Tibial artery (tissue), 4 donors: ENCODE measurements at regions not wholly inside any gene's neighbourhood (a gene's known extent, or its start where the extent isn't known, plus 50 kb on each side); places are given as distances from the start of the nearest gene placed in this dataset.

Experiments used
- DNase-seq, 2 donors: peaks; one replicate each; pipeline ENCODE4 v3.0.0-alpha.2; 2019
- H3K27ac ChIP-seq, 2 donors: fragments of 200-600 bp; sonication (generic) in 1 of 2; 1 replicate in 1 of 2; 2 replicates in 1 of 2; pipeline ENCODE4 v1.5.1; 2018 to 2019; ENCODE audit warnings: mild to moderate bottlenecking in 1 of 2
- H3K27me3 ChIP-seq, 2 donors: fragments of 200-600 bp; sonication (generic) in 1 of 2; one replicate each; pipeline versions ENCODE4 v1.5.1 to v1.6.0; 2016 to 2019
- H3K36me3 ChIP-seq, 3 donors: fragments of 200-600 bp; sonication (generic) in 2 of 3; one replicate each; pipeline ENCODE4 v1.5.1; 2016 to 2019; ENCODE audit warnings: mild to moderate bottlenecking in 2 of 3
- H3K4me1 ChIP-seq, 4 donors: fragments of 200-600 bp; sonication (generic) in 2 of 4; 1 replicate in 3 of 4; 2 replicates in 1 of 4; pipeline ENCODE4 v1.5.1; 2016 to 2019
- H3K4me3 ChIP-seq, 2 donors: fragments of 200-600 bp; sonication (generic) in 1 of 2; 1 replicate in 1 of 2; 2 replicates in 1 of 2; pipeline ENCODE4 v1.5.1; 2018 to 2019; ENCODE audit warnings: mild to moderate bottlenecking in 2 of 2
- H3K9me3 ChIP-seq, 3 donors: fragments of 200-600 bp; sonication (generic) in 1 of 3; one replicate each; pipeline ENCODE4 v1.5.1; 2016 to 2019
- intact Hi-C: fragments of 100-400 bp; cut with DNase I; formaldehyde crosslinking; loops from one replicate; pipeline ENCODE4 v1.15.0; 2023; ENCODE audit warnings: low total_unique reads
- TF ChIP-seq, protein P1 (sequence below), 2 experiments: fragments of 200-600 bp in 1 of 2; fragments of 450-650 bp in 1 of 2; IDR thresholded peaks; one replicate each; pipeline ENCODE4 v1.5.1; 2017 to 2019; ENCODE audit warnings: antibody characterized with exemption in 2 of 2, mild to moderate bottlenecking in 1 of 2, moderate library complexity in 1 of 2

- Histone ChIP-seq H3K27ac (no peak overlapping the region), H3K4me3 (no peak overlapping the region), H3K4me1 (no peaks in the 10 kb centered on the region), H3K9me3 (peaks cover 0 to 6% (median 0%) of the 10 kb centered on the region in 3 donors), H3K27me3 (peaks cover 0 to 66% of the 10 kb centered on the region in 2 donors), H3K36me3 (no peaks in the 10 kb centered on the region)
- TF ChIP-seq, protein P1, sequence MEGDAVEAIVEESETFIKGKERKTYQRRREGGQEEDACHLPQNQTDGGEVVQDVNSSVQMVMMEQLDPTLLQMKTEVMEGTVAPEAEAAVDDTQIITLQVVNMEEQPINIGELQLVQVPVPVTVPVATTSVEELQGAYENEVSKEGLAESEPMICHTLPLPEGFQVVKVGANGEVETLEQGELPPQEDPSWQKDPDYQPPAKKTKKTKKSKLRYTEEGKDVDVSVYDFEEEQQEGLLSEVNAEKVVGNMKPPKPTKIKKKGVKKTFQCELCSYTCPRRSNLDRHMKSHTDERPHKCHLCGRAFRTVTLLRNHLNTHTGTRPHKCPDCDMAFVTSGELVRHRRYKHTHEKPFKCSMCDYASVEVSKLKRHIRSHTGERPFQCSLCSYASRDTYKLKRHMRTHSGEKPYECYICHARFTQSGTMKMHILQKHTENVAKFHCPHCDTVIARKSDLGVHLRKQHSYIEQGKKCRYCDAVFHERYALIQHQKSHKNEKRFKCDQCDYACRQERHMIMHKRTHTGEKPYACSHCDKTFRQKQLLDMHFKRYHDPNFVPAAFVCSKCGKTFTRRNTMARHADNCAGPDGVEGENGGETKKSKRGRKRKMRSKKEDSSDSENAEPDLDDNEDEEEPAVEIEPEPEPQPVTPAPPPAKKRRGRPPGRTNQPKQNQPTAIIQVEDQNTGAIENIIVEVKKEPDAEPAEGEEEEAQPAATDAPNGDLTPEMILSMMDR (IDR thresholded peaks at IDR 0.05): no peak
- DNase-seq: no peak
- intact Hi-C loops: no loop called here
These were observed 206.5 kb upstream of the ZNF184 start for GRCh38 chr6:27679308-27679963.

GRCh38 chr6:27678469-27678868 is 205.6 kb upstream of the ZNF184 start:
- H3K4me3 ChIP-seq: no peak overlapping the region
- H3K27ac ChIP-seq: no peak overlapping the region
- no peaks in the 10 kb centered on the region for H3K36me3 ChIP-seq
- TF ChIP-seq, protein P1 (IDR thresholded peaks at IDR 0.05): no peak
- H3K9me3 ChIP-seq: peaks cover 0 to 6% (median 0%) of the 10 kb centered on the region in 3 donors
- intact Hi-C loops: no loop called here
- peaks cover 0 to 76% of the 10 kb centered on the region in 2 donors for H3K27me3 ChIP-seq
- no peaks in the 10 kb centered on the region for H3K4me1 ChIP-seq
- no peak for DNase-seq

- Histone ChIP-seq H3K27me3 (peaks cover 0 to 66% of the 10 kb centered on the region in 2 donors), H3K4me1 (no peaks in the 10 kb centered on the region), H3K4me3 (no peak overlapping the region), H3K36me3 (no peaks in the 10 kb centered on the region), H3K27ac (no peak overlapping the region), H3K9me3 (no peaks in the 10 kb centered on the region)
- intact Hi-C loops: no loop called here
- DNase-seq: no peak
- TF ChIP-seq, protein P1 (IDR thresholded peaks at IDR 0.05): no peak
These were observed 202.0 kb upstream of the ZNF184 start for GRCh38 chr6:27674882-27675281.

- H3K36me3 ChIP-seq: no peaks in the 10 kb centered on the region
- TF ChIP-seq, protein P1 (IDR thresholded peaks at IDR 0.05): no peak
- H3K4me3 ChIP-seq: no peak overlapping the region
- no peak overlapping the region for H3K27ac ChIP-seq
- intact Hi-C loops: no loop called here
- peaks cover 0 to 4% (median 0%) of the 10 kb centered on the region in 4 donors for H3K4me1 ChIP-seq
- H3K27me3 ChIP-seq: peaks cover 0 to 53% of the 10 kb centered on the region in 2 donors
- no peak for DNase-seq
- H3K9me3 ChIP-seq: no peaks in the 10 kb centered on the region
These were observed 199.4 kb upstream of the ZNF184 start for GRCh38 chr6:27672113-27672799.

- DNase-seq: no peak
- intact Hi-C loops: no loop called here
- peaks cover 0 to 67% of the 10 kb centered on the region in 2 donors for H3K27me3 ChIP-seq
- TF ChIP-seq, protein P1 (IDR thresholded peaks at IDR 0.05): no peak
- H3K9me3 ChIP-seq: no peaks in the 10 kb centered on the region
- H3K4me1 ChIP-seq: peaks cover 0 to 4% (median 0%) of the 10 kb centered on the region in 4 donors
- no peak overlapping the region for H3K27ac ChIP-seq
- no peaks in the 10 kb centered on the region for H3K36me3 ChIP-seq
- no peak overlapping the region for H3K4me3 ChIP-seq
These were observed 196.9 kb upstream of the ZNF184 start for GRCh38 chr6:27669624-27670301.
